NCI-H748 treated with DMSO at 0.1 percent for 48 hours (cell line): ENCODE measurements at regions not wholly inside any gene's neighbourhood (a gene's known extent, or its start where the extent isn't known, plus 50 kb on each side); places are given as distances from the start of the nearest gene placed in this dataset.
"Not testable (repeated sequence)": the region's sequence is repeated elsewhere in the genome, so short reads cannot be mapped to it uniquely, and the experiment has no call there.

Experiments used
- DNase-seq: peaks from one replicate; lab custom pipeline; 2025; lab: John Stamatoyannopoulos, UW

DNA sequence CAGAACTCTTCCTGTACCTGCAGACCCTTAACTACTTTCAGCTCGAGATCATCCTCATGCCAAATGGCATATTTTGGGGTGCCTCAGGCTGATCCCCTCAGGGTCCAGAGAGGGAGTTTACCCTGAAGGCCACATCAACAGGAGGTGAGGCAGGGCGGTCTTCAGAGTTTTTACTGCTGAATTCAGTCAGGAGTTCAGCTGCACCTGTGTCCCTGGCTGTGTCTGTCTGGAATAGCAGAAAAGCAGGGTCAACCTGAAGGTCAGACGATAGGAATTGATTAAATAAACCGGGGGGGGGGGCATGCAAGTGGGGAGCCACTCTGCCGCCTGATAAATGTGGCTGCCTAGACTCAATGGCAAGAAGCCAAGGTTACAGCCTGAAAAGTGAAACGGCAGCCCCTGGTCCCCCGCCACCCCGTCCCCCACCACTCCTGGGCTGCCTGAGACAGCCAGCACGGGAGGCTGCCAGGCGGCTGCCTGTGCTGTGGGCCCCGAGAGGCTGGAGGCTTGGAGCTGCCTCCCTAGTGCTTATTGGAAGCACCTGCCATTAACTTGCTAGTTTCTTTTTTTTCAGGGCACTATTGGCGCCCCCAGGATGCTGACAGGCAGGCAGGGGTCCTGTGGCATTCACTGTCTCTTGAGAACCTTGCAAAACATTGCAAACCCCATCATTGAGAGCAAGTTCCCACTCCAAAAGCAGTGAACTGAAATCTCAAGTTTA, 182.7 kb upstream of the PPP1R26 start:
- DNase-seq, result no peak

DNA sequence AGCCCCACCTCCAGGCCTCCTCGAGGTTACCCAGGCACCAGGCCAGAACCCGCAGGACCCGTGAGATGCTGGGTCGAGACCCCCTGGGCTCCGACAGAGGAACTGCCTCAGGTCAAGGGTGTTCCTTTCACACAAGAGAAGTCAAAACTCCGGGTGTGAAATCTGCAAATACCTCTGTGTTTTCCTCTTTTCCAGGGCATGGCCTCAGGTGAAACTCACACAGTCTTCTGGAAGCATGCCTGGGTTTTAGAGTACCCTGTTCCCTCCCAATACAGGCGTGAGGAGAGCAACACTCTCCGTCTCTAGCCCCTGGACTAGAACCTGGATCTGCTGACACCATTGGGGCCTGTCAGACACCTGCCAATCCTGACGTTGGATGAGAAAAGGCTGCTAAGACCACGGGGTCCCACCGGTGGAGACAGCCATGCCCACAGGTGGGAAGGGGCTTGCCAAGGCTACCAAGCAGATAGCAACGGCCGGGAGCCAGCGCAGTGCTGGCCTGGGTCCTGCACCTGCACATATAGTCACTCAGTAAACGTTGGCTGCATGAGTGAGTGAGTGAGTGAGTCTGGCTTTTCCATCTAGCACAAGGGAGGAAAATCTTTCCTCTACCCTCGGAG, 182.0 kb upstream of the PPP1R26 start:
- no peak for DNase-seq

DNA sequence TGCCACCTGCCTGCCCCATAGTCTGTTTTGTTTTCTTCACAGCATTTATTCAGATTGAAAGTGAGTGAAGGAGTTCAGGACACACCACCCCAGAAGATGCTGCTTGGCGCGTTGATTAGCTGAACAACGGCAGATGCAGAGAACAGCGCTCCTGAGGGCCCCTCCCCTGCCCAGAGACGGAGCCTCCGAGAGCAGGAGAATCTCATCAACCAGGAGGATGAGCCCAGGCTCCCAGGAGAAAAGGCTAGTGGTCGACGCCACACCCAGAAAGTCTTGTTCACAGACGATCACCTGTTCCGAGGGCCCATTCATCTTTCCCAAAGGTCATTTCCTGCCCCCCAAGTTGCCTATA, 180.4 kb upstream of the PPP1R26 start:
- no peak for DNase-seq

DNA sequence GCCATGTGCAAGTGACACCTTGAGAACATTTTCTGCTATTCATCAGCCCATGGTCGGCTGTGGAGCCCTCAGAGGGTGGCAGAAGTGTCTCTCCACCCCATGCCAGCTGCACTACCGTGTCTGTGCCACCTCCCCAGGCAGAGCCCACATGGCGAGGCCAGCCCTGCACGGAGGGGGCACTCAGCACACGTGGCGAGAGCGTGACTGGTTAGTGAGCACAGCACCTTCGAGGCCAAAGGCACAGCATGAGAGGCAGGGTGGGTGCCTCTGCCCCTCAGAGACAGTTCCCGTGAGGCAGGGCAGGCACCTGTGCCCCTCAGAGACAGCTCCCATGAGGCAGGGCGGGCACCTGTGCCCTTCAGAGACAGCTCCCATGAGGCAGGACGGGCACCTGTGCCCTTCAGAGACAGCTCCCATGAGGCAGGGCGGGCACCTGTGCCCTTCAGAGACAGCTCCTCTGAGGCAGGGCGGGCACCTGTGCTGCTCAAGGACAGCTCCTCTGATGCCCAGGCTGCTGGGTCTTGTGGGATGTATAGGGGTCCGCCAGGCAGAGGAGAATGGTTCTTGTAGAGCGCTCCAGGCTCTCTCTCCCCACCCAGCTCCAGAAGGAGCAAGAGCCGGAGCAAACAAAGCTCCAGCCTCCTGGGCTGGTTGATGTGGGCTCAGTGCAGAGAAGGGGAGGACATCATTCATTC, 179.8 kb upstream of the PPP1R26 start:
- no peak for DNase-seq

DNA sequence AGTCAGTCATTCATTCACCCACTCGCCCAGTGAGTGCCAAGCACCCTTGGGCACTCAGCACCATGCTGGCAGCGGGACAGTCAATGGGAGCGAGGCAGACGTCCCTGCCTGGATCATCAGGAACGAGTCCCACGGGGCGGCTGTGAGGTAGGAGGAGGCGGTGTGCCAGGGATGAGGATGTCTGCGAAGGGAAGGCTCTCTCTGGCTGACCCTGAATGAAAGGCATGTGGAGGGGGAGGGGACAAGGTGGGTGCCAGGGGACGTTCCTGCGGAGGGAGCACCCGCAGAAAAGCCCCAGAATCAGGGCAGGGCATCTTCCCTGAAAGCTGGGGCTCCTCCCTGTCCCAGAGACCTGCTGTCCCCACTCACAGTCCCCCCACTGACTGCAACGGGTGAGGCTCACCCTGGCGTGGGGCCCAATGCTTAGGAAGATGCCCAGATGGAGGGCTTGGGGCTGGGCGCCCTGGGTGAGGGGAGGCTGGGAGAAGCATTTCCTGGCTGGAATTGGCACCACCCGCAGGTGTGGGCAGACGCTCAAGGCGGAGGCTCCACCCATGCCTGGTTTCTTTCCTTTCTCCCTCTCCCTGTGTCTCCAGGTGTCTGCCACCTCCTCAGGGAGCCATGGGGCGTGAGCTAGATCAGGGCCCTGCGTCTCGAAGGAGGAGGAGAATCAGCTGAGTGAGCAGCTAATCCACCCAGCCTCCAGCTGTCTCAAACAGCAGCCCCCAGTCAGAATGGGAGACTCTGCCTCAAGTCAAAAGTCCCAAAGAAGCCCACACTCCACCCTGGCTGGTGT, 179.0 kb upstream of the PPP1R26 start:
- no peak for DNase-seq

DNA sequence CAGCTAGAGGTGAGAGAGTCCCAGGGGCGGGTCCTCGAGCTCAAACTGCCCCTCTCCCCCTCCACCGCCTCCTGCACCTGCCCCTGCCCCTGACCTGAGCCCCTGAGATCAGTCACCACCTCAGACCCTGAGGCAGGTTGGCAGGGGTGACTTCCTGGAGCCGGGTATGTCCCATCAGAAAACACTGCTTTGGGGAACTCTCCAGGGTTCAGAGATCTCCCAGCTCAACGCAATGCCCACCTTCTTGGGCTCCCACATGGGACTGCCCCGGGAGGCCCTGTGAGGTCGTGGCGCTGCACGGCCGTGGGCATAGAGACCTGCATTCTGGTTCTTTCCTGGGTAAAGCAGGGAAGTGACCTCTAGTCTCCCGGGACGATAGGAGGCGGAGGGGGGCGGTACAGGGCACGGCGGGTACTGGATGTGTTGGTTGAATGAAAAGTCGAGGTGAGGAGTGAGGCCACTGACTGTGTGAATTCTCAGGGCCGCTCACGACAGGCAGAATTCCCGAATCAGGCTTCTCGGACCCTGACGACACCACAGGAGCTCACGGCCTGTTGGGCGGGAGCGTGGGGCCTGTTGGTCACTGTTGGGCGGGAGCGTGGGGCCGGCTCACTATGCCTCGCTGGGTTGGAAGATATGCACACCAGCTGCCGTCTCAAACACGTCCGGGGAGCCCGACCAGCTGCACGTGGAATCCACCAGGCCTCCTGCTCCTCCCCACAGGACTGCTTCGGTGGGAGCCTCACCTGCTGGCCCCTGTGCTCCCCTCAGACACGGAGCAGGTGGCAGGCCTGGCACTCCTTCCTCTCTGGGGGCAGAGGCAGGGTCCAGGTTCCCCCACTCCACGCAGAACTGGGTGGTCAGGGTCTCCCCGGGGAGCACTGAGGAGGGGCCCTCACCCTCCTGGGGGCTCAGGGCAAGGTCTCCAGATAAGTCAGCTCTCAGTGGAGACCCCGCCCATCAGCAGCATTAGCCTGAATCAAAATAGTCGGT, 178.0 kb upstream of the PPP1R26 start:
- DNase-seq, result no peak

DNA sequence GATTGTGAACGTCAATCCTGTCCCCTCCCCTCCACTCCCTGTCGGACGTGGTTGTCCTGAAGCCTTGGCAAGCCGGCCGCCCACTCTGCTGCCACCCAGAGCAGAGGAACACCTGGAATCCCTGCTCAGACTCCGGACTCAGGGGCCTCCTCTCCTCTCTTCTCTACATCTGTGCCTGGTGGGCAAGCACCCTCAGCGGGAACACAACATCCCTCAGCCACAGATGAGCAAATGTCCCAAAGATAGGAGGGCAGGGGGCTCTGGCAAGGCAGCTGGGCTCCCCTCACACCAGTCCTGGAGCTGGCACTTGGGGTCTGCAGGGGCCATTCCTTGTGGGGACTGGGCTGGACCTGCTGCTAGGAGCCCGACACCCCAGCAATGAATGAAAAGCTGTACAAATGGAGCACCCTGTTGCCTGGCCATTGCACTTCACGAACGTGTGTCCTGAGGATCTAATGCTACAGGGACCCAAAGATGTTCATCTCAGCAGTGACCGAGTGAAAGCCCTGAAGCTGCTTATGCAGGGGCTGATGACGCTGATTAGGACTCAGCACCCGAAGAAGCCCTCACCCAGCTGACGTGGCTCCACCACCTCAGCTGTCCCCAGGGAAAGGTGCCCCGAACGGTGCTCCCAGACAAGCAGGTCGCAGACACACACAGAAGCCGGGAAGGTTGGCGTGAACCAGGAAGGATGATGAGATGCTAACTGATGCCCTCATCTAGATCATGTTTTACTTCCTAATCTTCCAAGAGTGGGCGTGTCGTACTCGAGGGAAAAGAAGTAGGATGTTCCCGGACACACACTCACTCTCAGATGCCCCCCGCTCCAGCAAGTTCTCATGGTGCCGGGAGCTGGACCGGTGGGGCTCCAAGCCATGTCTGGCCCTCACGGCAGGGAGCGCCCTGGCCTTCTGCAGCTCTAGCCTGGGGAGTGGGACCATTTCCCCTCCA, 177.0 kb upstream of the PPP1R26 start:
- DNase-seq, result no peak

DNA sequence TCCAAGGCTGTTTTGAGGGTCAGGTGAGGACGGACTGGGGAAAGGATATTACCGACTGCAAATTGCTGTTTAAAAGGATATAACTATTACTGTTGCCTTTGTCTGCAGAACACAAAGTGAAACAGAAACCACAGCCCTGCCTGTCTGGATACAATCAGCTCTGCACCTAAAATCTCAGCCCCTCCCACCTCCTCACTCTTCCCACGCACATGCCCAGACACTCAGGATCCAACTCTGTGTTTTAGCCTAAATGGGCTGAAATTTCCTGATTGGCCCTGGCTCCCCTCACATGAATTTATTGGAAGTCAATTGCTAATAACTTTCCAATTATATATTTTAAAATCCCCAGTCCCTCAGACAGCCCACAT, 176.3 kb upstream of the PPP1R26 start:
- no peak for DNase-seq

DNA sequence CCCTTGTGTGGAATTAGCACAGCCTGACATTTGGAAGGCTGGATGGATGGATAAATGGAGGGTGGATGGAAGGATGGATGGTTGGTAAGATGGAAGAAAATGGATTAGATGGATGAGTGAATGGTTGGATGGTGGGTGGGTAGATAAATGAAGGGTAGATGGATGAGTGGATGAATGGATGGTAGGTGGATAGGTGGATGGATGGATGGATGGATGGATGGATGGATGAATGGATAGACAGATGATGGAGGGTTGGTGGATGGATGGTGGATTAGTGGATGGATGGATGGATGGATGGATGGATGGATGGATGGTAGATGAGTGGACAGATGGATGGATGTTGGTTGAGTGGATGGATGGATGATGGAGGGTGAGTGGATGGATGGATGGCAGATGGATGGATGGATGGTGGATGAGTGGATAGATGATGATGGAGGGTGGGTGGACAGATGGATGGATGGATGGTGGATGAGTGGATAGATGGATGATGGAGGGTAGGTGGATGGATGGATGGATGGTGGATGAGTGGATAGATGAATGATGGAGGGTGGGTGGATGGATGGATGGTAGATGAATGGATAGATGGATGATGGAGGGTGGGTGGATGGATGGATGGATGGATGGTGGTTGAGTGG, 175.6 kb upstream of the PPP1R26 start:
- no peak for DNase-seq

DNA sequence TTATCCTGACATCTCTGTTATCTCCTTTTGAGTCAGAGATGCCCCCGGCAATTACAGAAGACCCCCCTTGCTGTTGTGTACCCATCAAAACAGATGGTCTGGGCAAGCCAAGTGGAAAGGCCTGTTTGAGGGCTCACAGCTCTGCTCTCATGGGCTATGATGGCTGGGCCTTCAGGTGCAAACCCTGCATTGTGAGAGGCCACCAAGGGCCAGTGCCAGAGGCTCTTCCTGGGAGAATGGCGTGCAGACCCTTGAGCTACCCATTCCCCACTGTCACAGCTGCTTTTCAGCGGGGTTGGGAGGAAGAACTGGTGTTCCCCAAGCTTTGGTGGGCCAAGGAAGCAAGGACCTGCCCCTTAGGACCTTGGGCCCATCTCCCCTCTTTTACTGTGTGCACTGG, 174.7 kb upstream of the PPP1R26 start:
- no peak for DNase-seq

DNA sequence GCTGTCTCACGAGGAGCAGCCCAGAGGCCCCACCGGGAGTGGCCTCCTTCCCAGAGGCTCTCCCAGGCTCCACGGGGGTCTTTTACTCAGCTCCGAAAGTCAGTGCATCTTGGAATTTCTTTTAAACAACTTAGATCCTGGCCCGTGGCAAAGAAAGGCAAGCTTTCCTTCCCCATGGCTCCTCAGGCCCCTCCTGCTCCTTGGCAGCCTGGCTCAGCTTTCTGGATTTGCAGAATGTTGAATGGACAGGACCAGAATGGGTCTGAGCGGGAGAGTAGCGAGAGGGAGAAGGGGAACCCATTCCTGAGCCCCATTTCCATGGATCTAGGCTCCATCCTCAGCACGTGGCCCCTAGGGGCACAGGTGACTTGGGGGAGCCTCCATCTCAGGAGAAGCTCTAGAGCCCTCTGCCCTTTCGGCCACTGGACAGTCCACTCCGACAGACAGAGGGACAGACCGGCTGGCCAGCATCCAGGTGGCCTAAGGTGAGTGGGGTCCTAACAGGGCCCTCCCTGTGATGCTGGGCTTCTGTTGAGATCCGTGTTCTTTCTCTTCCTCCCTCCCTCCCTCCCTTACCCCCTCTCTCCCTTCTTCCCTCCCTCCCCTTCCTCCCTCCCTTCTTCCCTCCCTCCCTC, 173.9 kb upstream of the PPP1R26 start:
- no peak for DNase-seq

DNA sequence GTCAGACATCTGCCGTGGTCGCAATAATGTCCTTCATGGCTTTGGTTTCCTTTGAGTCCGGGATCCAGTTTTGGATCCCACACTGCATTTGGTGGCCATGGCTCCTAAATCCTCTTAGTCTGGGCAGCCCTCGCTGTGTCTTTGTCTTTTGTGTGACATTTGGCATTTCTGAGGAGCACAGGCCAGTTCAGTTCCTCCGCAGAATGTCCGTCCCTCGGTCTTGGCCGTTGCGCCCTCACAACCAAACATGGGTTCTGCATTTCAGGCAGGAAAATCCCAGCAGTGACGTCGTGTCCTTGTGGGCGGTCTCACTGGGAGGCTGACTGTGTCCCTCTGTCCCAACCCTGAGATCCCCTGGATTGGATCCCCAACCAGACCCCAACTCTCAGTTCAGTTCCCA, 172.9 kb upstream of the PPP1R26 start:
- DNase-seq, result no peak

DNA sequence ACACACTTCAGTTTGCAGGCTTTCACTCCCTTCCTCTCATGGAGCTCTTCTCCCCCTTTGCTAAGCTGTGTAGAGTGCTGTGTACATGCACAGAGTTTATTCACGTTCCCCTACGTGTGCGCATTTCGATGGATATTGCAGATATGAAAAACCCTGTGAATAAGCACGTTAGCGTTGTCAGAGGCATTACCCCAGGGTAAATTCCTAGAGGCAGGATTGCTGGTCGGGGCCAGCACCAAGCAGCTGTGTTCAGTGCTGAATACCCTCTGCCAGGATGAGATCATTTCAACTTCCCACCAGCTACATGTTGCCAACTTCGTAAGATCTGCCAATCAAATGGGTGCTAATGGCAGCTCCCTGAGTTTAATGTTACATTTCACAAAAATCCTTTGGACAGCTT, 172.3 kb upstream of the PPP1R26 start:
- DNase-seq, result no peak

DNA sequence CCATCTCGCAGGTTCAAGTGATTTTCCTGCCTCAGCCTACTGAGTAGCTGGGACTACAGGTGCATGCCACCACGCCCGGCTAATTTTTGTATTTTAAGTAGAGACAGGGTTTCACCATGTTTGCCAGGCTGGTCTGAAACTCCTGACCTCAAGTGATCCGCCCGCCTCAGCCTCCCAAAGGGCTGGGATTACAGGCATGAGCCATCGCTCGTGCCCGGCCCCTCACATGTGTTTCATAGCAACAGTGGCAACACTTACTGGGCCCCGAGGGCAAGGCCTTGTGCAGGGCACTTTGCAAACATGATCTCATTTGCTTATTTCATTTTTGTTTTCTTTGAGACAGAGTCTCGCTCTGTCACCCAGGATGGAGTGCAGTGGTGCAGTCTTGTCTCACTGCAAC, 171.7 kb upstream of the PPP1R26 start:
- DNase-seq, result not testable (repeated sequence)

DNA sequence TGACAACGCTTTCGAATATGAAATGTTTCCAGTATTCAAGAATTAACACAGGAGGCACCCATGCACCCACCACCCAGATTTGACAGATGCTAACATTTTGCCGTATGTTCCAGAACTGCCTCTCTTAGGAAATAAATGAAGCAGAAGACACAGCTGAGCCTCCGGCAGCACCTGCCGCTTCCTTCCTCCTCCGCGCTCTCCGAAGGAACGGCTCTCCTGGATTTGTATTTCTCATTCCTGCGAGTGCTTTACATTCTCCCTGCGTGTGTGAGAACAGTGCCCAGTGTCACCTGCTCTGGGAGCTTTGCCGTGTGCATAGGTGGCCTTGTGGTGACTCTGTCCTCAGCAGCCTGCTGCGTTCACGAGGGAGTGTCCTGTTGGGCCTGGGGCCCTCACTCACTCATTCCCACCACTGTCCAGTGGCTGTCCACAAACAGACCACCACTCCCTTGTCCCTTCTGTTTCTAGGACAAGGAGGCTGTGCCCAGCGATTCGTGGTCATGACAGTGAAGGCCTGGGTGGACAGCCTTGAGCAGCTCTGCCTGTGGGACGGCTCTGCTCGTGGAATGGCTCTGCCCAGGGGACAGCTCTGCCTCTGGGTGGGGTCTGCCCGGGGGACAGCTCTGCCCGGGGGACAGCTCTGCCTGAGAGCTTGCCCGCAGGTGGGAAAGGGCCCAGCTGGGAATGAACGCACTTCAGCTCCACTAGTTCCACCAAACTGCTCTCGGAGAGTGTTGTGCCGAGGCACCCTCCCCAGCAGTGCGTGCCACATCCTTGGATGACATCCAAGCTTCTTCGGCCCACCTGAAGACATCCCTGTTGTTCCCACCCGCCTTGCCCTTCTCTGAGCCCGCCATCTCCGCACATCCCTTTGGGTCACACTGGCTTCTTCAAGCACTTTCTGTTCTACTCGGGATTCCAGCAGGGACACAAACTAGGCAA, 170.5 kb upstream of the PPP1R26 start:
- DNase-seq, result no peak

DNA sequence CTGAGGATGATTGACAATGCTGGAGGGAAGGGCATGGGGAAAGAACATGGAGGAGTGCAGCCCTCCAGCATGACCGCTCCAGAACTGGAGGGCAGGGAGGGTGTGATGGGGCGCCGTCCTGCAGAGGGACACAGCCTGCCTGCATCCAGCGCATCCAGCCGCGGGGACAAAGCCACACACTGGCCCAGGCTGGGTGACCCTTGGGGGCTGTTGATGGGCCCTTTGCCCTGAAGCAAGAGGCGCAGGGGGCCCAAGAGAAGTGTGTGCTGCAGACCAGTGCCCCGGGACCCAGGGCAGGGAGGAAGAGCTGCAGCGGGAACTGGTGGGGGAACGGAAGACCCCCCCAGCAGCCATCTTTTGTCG, 169.8 kb upstream of the PPP1R26 start:
- no peak for DNase-seq

DNA sequence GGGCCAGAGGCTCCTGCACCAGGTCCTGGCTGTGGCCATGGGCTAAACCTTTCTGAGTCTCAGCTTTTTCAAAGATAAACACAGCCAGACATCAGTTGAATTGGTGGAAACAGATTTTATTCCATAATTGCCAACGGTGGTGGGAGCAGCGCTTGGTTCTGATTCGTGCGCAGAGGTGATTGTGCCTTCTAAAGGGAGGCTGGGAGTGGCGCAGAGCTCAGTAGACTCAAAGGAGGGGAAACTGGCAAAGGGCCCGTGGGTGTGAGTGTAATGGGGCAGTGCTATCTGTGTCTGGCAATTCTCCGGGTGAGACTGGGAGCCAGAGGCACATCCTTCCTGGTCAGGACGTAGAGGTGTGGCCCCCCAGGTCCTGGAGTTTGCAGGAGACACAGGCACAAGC, 169.4 kb upstream of the PPP1R26 start:
- no peak for DNase-seq

DNA sequence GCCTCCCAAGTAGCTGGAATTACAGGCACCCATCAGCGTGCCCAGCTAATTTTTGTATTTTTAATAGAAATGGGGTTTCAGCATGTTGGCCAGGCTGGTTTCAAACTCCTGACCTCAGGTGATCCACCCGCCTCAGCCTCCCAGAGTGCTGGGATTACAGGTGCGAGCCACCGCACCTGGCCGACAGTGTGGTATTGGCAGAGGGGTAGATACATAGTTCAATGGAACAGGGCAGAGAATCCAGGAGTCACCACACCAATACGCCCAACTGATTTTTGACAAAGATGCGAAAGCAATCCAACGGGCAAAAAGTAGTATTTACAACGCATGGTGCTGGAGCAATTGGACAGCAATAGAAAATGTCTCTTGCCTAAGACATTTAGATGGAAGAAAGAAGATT, 164.0 kb upstream of the PPP1R26 start:
- no peak for DNase-seq
